ENCODE measurements at regions not wholly inside any gene's neighbourhood (a gene's known extent, or its start where the extent isn't known, plus 50 kb on each side); places are given as distances from the start of the nearest gene placed in this dataset.

GRCh38 chr15:93217343-93217742 is 128.3 kb upstream of the RGMA start:
- ATAC-seq (peak; percentile 43 to 93 (median 80)), DNase-seq (peak; percentile 33 to 35)
- H3K36me3 ChIP-seq: no peaks in the 10 kb centered on the region
- WGBS, 2 donors: 33 to 36% methylated on average over 1 of the region's 1 CpG
- H3K9me3 ChIP-seq: peaks cover 0 to 2% (median 0%) of the 10 kb centered on the region in 11 donors
- H3K27ac ChIP-seq: peak overlapping the region in 8 of 10 donors; percentile 8 to 69 (median 52)
- intact Hi-C loops (cut with DNase I): loop anchor here in 2 of 10 donors (10.0 kb wide), 1 partner anchor 123 kb away; no protein-coding TSS in a partner anchor
- TF ChIP-seq CTCF (IDR thresholded peaks at IDR 0.05): no peak
- peaks cover 0 to 23% (median 4%) of the 10 kb centered on the region in 9 donors for H3K4me1 ChIP-seq
- no peaks in the 10 kb centered on the region for H3K27me3 ChIP-seq
- H3K4me3 ChIP-seq: no peak overlapping the region

GRCh38 chr15:93214106-93214505 is 125.1 kb upstream of the RGMA start:
- H3K9me3 ChIP-seq: peaks cover 0 to 11% (median 0%) of the 10 kb centered on the region in 11 donors
- H3K4me3 ChIP-seq: no peak overlapping the region
- WGBS, 2 donors: 84 to 94% methylated on average over 3 of the region's 3 CpGs
- H3K27ac ChIP-seq: peak overlapping the region in 9 of 10 donors; percentile 40 to 77 (median 74)
- TF ChIP-seq CTCF (IDR thresholded peaks at IDR 0.05): no peak
- ATAC-seq: no peak
- H3K36me3 ChIP-seq: no peaks in the 10 kb centered on the region
- intact Hi-C loops (cut with DNase I): loop anchor here in 2 of 10 donors (10.0 kb wide), 1 partner anchor 119 kb away; no protein-coding TSS in a partner anchor
- peaks cover 0 to 23% (median 4%) of the 10 kb centered on the region in 9 donors for H3K4me1 ChIP-seq
- no peak for DNase-seq
- no peaks in the 10 kb centered on the region for H3K27me3 ChIP-seq

GRCh38 chr15:93213281-93213680 is 124.3 kb upstream of the RGMA start:
- Histone ChIP-seq H3K27ac (peak overlapping the region in 9 of 10 donors; percentile 40 to 77 (median 74)), H3K36me3 (no peaks in the 10 kb centered on the region), H3K9me3 (peaks cover 0 to 11% (median 0%) of the 10 kb centered on the region in 11 donors), H3K4me1 (peaks cover 0 to 23% (median 4%) of the 10 kb centered on the region in 9 donors), H3K4me3 (no peak overlapping the region), H3K27me3 (no peaks in the 10 kb centered on the region)
- WGBS, 2 donors: 52 to 68% methylated on average over 5 of the region's 5 CpGs
- peak; percentile 86 to 95 (median 90) for ATAC-seq
- DNase-seq: peak; percentile 58 to 66
- no peak for TF ChIP-seq CTCF (IDR thresholded peaks at IDR 0.05)
- intact Hi-C loops (cut with DNase I): loop anchor here in 2 of 10 donors (10.0 kb wide), 1 partner anchor 118 kb away; no protein-coding TSS in a partner anchor

- ATAC-seq (no peak), DNase-seq (no peak)
- Histone ChIP-seq H3K4me3 (no peak overlapping the region), H3K4me1 (peaks cover 0 to 22% (median 4%) of the 10 kb centered on the region in 9 donors), H3K27me3 (no peaks in the 10 kb centered on the region), H3K36me3 (no peaks in the 10 kb centered on the region), H3K9me3 (peaks cover 0 to 11% (median 0%) of the 10 kb centered on the region in 11 donors), H3K27ac (peak overlapping the region in 5 of 10 donors; percentile 67 to 77 (median 74))
- intact Hi-C loops (cut with DNase I): loop anchor here in 2 of 10 donors (10.0 kb wide), 1 partner anchor 118 kb away; no protein-coding TSS in a partner anchor
- WGBS, 2 donors: 92 to 95% methylated on average over 5 of the region's 5 CpGs
- no peak for TF ChIP-seq CTCF (IDR thresholded peaks at IDR 0.05)
Observed at GRCh38 chr15:93212578-93212977, 123.6 kb upstream of the RGMA start.

All from heart right ventricle (tissue), 16 donors.